Esophagus squamous epithelium (tissue), 4 donors: ENCODE measurements at regions not wholly inside any gene's neighbourhood (a gene's known extent, or its start where the extent isn't known, plus 50 kb on each side); places are given as distances from the start of the nearest gene placed in this dataset.

ENCODE experiments used
- POLR2A ChIP-seq, 4 donors: fragments of 450-650 bp; IDR thresholded peaks; one replicate each; pipeline ENCODE4 v1.6.1; 2017; ENCODE audit warnings: antibody characterized with exemption in 4 of 4, mild to moderate bottlenecking in 4 of 4, moderate library complexity in 3 of 4
- TF ChIP-seq, protein P1 (sequence below), 6 experiments: fragments of 450-650 bp in 4 of 6; fragments of 200-600 bp in 2 of 6; sonication (generic) in 2 of 6; IDR thresholded peaks; one replicate each; pipeline ENCODE4 v1.5.1; 2016 to 2019; ENCODE audit warnings: antibody characterized with exemption in 6 of 6, mild to moderate bottlenecking in 4 of 6, moderate library complexity in 4 of 6

DNA sequence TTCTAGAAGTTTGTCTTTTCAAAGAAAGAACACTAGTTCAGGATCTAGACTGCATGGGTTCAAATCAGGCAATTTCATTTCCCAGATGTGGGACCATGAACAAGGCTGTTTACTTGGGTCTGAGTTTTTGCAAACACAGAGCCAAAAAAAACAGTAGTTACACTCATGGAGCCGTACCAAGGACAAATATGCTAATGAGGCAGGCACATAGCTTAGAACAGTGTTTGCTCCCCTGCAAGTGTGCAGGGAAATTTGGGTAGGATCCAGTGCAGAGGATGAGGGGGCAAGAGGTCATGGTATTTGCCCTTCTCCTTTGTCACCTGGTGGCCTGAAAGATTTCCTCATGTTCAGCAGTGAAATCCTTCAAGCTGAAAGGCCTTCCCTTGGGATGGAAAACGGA, 860.4 kb downstream of the VRK1 start:
- TF ChIP-seq POLR2A (IDR thresholded peaks at IDR 0.05): no peak
- TF ChIP-seq, protein P1, sequence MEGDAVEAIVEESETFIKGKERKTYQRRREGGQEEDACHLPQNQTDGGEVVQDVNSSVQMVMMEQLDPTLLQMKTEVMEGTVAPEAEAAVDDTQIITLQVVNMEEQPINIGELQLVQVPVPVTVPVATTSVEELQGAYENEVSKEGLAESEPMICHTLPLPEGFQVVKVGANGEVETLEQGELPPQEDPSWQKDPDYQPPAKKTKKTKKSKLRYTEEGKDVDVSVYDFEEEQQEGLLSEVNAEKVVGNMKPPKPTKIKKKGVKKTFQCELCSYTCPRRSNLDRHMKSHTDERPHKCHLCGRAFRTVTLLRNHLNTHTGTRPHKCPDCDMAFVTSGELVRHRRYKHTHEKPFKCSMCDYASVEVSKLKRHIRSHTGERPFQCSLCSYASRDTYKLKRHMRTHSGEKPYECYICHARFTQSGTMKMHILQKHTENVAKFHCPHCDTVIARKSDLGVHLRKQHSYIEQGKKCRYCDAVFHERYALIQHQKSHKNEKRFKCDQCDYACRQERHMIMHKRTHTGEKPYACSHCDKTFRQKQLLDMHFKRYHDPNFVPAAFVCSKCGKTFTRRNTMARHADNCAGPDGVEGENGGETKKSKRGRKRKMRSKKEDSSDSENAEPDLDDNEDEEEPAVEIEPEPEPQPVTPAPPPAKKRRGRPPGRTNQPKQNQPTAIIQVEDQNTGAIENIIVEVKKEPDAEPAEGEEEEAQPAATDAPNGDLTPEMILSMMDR (IDR thresholded peaks at IDR 0.05): no peak
